Umbilical cord (tissue), 1 donor: ENCODE measurements at regions not wholly inside any gene's neighbourhood (a gene's known extent, or its start where the extent isn't known, plus 50 kb on each side); places are given as distances from the start of the nearest gene placed in this dataset.
"Not testable (repeated sequence)": the region's sequence is repeated elsewhere in the genome, so short reads cannot be mapped to it uniquely, and the experiment has no call there.

Experiments used
- DNase-seq: peaks from one replicate; pipeline ENCODE4 v3.0.0-alpha.2; 2015; ENCODE audit warnings: low spot score

DNA sequence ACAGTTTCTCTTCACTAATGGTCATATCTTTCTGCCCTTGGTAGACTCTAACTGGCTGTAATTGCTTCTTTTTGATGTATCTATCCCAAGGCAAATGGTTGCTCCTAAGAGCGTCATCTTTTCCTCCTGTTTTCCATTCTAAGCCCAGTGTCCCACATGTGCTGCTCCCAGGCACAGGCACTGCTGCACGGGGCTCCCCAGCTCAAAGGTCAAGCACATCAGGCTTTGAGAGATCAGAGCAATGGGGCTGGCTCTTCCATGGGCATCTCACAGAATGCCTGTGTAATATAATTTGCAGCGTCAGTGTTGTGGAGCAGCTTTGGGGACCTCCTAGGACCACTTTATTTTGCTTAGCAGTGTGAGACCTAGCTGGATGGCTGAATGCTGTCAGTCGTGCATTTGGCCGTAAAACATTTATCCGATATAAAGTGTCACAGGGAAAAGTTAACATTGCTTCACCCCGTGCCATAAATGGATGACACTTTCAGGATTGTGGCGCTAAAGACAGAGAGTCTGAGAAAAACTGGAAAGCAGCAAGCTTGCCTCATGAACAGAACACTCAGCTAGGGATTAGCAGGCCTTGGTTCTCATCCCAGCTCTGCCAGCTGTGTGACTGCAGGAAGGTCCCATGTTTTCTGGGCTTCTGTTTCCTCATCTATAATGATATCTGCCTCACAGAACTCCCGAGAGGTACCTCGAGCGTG lies 277.5 kb upstream of the TBL1XR1 start:
- peak; percentile 49 for DNase-seq

DNA sequence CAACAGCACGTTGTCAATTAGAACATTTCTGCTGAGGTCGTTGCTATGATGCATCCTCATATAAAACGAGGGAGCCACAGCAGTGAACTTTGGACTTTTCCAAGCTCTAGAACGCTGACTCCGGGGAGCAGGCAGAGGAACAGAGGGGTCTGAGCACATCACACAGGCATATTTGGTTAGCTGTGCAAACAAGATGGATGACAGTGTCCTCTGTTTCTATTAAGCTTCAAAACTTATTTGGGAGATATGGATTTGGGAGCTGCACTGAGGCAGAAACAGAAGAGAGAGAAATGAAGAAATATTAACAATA lies 278.0 kb upstream of the TBL1XR1 start:
- DNase-seq = no peak

DNA sequence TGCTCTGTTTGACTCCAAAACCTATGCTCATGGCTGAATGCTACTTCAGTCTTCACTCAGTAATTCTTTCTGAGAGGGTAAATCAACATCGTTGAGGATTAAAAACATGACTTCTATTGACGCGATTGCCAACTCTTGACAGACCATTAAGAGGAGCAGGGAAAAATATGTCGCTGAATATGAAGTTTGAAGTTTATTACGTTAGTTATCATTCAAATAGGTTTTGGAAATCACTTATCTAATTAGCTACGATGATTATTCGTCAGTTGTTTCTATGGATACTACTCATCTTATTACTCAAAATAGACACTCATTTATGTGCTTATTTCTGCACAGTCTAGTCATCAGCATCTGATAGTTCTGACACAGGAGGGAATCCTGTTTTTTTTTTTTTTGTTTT lies 279.2 kb upstream of the TBL1XR1 start:
- DNase-seq = no peak

DNA sequence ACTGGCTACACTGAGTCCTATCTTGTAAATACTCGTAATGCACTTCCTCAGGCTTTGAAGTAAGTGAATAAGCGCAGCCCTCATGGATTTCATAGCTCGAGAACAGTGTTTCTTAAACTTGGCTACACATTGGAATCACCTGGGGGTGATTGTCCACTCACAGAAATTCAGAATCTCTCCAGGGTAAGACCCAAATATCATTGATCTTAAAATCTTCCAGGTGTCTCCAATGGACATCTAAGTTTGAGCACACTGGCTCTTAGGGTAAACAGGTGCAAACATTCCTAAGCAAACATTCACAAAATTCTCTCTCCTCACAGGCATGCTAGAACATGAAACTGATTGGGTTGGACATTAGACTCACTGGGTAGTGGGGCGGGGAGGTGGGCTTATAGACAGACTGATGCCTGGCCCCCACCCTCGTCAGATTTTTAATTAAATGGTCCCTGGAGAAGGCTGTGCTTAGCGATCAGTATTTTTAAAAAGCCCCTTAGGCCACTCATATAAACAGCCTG lies 279.7 kb upstream of the TBL1XR1 start:
- DNase-seq = no peak

DNA sequence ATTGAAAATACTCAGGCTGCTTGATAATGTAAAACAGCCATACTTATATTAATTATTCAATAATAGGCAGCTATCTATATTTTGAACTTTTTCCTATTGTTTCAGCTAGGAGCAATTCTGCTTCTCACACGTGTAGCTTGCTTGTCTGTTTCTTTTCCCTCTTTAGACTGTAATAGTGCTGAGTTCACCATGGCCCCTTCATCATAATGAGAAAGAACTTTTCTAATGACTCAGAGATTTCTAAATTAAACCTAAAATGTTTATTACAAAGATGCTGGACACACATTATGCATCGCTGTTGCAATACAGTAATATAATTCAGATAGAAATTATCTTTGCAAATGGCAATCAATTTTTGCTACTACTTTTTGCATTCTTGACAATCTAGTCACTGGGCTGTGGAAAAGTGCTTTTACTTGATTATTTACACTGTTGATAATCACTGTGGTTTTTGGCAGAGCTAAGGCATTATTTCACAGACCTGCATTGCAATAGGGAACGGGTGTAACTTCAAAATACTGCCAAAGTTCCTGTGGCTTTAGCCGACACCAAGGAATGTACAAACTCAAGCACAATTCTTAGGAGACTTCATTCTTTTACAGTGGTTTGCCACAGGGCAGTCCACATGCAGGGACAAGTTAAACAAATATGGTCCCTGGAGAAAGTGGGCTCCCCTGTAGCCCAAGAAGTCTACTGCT lies 281.0 kb upstream of the TBL1XR1 start:
- DNase-seq = peak; percentile 93

DNA sequence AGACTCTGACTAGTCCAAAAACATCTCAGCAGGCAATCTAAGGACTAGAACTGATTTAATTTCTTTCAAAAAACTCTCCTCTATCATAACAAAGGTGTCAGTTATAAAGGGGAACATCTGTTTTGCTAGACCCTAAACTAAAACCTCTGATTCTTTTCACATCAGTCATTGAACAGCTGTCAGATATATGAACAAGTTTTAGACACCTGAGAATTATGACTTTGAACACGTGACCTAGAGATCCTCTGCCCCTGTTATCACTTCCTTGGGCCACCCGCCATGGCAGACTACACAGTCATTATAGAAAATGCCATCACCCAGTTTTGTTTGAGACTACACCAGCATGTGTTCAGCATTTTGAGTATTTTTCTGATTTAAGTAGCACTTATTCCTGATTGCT lies 282.3 kb upstream of the TBL1XR1 start:
- no peak for DNase-seq

DNA sequence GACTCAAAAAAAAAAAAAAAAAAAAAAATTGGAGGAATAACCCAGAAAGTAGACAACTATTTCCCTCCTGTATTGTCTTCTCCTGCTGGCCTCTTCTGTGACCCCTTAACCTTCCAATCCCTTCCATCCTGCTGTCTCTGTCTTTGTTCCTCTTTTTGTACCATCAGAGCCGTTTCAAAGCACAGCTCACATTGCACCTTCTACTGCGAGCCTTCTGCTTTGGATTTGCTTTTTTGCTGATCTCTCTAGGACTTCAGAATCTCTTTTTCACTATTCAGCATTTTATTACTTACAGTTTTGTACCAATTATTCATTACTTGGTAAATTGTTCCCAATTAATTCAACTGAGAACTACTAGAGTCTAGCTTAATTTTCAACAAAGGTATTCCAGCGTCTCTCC lies 284.0 kb upstream of the TBL1XR1 start:
- no peak for DNase-seq

DNA sequence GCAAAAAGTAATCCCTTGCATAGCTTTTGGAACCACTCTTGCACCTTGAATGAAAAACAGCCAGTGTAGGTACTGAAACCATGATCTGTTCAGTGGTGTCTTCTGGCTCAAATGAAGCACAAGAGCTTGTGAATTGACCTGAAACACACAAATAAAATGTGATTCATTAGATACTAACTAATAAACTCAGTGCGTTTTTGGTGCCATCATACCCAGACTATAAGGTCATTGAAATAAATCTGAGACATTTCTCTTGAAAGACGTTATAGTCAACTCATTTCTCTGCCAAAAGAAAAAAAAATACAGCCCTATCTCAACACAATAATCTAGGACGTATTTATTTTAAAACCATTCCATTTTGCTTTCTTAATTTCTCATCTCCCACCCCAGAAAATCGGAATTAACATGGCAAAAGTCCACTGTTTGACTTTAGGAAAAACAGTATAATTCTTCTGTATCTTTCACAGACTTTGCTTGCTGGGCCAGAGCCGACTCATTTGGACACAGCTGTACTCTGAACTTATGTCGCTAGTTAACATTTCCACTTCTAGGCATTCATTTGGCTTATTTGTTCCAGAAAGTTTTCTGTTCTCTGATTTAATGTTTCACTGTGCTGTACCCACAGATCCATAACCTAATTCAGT lies 284.9 kb upstream of the TBL1XR1 start:
- peak; percentile 60 for DNase-seq

DNA sequence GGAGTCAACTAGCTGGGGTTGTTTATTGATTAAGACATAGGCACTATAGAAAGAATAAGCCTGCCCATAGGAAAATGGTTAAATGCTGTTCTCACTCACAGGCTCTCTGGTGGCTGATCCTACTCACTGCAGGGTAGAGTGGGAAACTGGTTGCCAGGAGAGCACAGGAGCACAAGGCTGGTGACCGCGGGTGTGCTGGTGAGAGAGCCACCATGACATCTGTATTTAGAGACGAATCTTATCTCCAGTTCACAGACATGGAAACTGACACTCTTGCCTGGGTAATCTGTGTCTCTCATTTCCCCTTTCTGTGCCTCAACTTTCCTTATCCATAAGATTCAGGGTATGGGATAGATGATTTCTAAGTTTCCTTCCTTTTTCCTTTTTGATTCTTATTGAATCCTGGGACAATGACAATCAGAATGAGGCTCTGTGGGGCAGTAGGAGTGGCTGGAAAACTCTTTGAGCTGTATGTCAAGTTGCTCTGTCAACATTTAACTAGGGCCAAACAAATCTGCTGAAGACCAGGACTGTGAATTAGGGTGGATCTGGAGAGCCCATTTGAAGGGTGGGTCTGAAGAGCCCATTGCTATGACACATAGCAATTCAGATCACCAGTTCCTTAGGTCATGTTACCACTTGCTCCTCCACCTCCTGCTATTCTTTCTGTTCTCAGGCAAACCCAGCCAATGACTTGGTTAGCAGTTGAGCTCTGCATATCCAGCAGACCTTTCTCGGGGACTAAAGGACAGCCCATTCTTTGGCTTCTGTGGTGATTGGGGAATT lies 286.1 kb upstream of the TBL1XR1 start:
- no peak for DNase-seq

DNA sequence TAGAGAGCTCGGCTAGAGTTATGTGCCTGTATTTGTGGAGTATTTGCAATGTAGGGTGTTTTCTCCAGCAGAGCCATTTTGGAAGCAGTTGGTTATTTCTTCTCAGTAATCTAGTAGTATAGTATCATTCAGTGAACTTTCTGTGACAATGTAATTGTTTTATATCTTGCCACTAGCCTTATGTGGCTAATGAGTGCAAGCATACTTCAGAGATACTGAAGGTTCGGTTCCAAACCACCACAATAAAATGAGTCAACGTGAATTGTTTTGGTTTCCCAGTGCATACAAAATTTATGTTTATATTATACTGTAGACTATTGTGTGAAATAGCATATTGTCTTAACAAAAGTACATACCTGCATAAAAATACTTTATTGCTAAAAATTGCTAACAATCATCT lies 286.9 kb upstream of the TBL1XR1 start:
- DNase-seq = no peak

DNA sequence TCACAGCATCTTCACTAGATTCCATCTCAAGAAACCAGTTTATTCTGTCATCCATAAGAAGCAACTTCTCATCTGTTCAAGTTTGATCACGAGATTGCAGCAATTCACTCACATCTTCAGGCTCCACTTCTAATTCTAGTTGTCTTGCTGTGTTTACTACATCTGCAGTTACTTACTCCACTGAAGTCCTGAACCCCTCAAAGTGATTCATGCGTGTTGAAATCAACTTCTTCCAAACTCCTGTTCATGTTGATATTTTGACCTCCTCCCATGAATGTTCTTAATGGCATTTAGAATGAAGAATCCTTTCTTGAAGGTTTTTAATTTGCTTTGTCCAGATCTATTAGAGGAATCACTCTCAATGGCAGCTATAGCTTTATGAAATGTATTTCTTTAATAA lies 287.6 kb upstream of the TBL1XR1 start:
- DNase-seq = no peak

DNA sequence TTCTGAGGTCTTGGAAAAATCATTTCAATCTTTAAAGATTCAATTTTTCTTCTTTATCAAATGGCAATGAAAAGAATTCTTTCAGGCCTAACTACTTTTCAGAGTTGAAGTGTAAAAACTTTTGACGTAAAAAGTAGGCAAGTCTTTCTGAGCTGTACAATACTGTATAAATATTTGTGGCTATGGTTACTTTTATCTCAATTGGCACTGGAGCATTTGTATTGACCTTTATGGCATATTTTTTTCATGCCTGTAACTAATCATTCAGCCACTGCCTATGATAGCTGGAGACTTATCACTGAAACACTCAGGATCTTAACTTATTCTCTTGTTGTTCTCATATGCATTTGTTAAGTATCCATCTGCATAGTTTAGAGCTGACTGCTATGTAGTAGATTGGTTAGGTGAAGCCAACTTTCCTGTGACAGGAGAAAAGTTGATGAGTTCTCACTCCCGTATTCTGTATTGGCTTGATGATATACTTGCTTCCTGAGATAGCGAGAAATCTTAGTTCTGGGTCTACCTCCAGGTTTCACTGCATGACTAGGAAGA lies 290.4 kb upstream of the TBL1XR1 start:
- no peak for DNase-seq

DNA sequence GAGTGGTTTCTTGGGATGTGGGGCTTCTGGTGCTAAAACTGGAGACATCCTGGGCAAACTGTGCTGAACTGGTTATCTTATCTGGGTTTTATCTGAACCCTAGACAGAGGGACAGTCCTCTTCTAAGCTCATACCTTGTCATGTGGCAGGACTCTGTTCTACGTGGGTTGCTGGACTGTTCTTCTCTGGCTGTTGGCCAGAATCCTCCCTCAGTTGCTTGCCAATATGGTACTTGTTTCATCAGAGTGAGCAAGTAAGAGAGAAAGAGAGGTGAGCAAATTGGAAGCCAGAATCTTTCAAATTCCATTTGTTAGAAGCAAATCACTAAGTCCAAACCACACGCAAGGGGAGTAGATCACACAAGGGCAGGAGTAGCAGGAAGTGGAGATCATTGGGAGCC lies 291.5 kb upstream of the TBL1XR1 start:
- no peak for DNase-seq

DNA sequence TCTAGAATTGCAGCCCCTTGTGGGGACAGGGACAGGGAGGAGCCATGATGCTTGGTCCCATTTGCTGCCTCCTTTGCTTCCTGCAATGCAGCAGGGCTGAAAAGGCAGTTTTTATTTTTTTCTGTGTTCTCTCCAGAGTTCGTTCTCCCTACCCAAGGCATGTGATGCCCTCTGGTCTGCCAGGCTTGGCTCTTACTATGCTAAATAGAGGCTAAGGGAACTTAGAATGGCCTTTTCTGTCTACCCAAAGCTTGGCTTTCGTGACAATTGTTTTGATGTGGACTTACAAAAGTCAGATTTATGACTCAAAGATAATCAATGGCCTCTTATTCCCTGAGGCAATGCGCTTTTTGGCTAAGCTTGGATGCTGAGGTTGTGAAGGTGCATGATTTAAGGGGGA lies 293.3 kb upstream of the TBL1XR1 start:
- no peak for DNase-seq

DNA sequence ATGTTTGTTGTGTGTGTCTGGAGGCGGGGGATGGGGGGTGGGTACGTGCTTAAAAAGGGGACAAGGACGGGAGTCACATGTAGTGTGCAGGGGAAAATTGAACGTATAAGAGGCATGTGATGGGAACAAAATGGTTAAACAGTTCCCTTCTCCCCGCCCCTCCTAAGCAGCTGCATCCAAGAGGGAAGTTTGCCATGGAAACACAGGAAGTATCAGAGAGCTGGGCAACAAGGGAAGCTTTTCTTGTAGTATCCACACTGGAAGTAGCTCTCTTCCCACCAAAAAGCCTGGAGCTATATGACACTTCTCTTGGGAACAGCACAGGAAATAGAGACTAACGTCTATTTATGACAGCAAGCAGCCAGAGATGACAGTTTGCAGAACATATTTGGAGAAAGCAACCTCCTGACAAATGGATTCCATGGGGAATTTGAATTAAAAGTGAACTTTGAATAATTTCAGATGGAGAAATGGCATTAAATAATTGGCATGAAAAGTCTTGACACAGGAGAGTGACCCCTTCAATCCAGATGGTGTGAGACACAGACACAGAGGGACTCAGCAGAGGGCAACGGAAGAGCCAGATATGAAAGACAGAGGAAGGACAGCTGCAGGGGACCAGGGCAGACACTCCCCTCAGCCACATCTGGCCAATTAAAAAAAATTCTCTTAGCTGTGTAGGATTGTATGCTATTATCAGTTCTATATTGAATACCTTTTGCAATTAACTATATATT lies 294.2 kb upstream of the TBL1XR1 start:
- DNase-seq = peak; percentile 78

DNA sequence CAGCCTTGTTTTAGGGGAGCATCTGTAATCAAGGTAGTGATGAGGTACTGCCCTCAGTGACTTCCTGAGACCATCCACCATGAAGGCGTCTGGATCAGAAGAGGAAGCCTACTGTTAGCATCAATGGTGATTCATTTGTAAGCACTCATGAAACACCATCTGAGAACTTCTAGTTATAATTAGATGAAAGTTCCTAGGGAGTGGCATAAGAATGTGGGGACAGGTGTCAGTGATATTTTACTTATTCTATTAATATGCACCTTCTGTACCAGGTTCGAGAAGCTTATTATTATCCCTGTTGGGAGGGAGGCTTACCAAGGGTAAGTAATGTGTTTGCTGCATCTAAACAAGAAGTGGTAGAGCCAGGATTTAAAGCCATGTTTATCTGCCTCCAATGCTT lies 295.8 kb upstream of the TBL1XR1 start:
- DNase-seq = no peak

DNA sequence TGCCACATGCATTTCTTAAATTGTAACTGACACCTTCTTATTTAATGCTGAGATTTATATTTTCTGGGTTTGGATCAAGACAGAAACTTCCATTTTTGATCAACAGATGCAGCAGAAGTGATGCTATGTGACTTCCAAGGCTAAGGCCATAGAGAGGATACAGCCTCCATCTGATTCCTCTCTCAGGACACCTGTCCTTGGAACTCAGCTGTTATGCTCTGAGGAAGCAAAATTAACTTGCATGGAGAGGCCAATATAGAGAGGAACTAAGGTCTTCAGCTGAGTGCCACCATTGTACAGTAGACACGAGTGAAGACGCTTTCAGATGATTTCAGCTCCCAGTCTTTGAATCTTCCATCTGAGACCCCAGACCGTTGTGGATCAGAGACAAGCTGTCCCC lies 296.9 kb upstream of the TBL1XR1 start:
- DNase-seq = no peak

DNA sequence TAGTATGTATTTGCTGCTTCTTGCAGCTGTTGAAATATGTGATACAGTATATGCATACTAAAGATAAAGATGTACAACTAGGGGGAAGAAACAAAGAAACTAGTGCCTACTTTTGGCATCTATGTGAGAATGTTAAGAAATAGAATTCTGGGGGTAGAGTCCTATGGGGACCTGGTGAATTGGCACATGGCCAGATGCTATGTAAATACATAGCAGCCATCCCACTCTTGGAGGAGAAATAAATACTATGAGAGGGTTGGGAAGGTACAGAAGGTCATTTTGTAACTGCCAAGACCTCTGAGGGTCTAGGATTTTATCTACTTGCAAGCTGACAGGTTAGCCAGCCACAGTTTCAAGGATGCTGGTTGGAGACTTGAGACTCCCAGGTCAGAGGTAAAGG lies 298.3 kb upstream of the TBL1XR1 start:
- DNase-seq = no peak

DNA sequence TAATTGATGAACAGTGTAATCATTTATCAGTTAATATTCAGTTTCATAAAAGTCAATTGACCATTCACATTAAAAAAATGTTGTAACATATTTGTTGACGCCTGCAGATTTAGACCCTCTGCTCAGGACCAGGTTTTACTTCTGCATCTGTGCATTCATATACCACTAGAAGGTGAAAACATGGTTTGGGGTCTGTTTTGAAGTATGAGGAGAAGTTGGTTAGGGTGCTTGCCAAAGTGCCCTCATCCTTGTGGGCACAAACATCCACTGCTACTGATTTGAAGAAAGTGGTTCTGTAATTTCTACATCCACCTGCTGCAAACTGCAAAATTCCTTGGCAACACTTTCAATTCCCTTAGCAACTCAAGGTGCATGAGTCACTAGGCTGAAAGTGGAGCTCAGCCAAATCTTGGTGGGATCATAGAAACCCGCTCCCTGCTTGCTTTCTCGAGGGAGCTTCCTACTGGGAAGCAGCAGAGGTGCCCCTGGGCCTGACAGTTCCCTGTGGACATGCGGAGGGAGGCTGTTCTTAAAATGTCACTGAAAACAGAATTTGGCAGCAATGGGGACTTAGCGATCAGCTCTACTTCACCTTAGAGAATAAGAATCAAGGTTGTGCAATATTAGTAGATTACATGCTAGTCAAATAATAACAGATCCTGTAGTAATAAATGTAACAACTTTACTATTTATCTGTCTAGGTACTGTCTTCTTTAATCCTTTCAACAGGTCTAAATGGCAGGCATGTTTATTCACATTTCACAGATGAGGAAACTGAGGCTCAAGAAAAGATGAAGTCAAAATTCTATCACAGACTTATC lies 301.0 kb upstream of the TBL1XR1 start:
- DNase-seq = no peak

DNA sequence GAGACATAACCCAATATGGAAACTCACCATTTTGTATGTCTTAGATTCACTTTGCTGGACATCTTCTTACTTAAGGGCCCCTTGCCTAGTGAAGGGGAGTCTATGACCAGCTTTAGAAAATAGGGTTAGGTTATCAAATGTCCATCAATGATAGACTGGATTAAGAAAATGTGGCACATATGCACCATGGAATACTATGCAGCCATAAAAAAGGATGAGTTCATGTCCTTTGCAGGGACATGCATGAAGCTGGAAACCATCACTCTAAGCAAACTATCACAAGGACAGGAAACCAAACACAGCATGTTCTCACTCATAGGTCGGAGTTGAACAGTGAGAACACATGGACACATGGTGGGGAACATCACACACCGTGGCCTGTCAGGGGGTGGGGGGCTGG lies 301.8 kb upstream of the TBL1XR1 start:
- not testable (repeated sequence) for DNase-seq
